ENCODE measurements at regions not wholly inside any gene's neighbourhood (a gene's known extent, or its start where the extent isn't known, plus 50 kb on each side); places are given as distances from the start of the nearest gene placed in this dataset.

DNA sequence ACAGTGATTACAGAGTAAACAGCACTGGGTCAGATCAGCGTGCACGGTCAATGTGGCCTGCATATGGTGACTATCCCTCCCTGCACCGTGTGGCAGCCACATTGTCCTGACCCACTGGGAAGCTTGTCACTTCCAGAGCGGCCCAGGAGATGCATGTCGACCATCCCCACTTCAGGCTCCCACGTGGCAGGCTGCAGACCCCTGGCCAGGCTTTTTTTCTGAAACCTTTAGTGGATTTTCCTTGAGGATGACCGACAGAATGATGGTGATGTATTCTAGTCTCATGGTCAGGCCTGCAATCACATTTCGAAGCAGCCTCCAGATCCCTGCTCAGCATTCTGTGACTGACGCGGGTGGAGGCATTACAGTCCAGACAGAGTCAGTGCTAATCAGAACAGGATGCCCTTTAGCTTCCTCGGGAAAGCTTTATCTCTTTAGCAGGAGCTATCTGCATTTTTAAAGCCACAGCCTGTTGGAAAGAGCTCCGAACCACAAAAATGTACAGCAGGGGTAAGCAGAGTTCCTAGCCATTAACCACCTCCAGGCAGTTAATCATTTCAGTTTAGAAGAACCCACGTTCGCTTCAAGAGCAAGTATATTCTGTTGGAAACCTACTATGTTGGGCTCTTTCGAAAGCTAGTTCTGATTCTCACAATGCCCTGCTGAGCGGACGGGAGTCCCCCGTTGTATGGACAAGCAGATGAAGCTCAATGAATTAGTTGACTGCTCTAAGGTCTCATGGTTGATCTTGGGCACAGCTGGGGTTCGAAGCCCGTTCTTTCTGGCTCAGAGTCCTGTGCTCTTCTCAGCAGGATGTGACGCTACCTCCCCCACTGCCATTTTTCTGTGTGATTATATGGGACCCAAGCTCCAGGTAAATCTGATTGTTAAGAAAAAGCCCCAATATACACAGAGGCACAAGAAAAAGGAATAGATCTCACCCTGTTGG lies 56.5 kb downstream of the IRF2BP2 start:
- TF ChIP-seq POLR2AphosphoS5 (IDR thresholded peaks at IDR 0.05; ENCODE audit: borderline replicate concordance, low read depth, low read length) (no peak), EZH2 (IDR thresholded peaks at IDR 0.05) (no peak), FOXP2 (optimal IDR thresholded peaks at IDR 0.05; ENCODE audit: control extremely low read depth, extremely low read length, insufficient read depth) (no peak)

Measured in SK-N-MC (cell line).